ENCODE measurements at regions not wholly inside any gene's neighbourhood (a gene's known extent, or its start where the extent isn't known, plus 50 kb on each side); places are given as distances from the start of the nearest gene placed in this dataset.
"Not testable (repeated sequence)": the region's sequence is repeated elsewhere in the genome, so short reads cannot be mapped to it uniquely, and the experiment has no call there.

GRCh38 chr3:95514260-95514659 is 1300.1 kb upstream of the EPHA6 start:
- no peaks in the 10 kb centered on the region for H3K9me3 ChIP-seq (ENCODE audit: control insufficient read depth, insufficient read depth, low read length)
- H3K27ac ChIP-seq (ENCODE audit: low read length), result no peak overlapping the region
- no peaks in the 10 kb centered on the region for H3K4me1 ChIP-seq (ENCODE audit: control insufficient read depth, insufficient read depth, low read length)
- H3K36me3 ChIP-seq (ENCODE audit: control insufficient read depth, insufficient read depth, low read length), result no peaks in the 10 kb centered on the region
- H3K27me3 ChIP-seq (ENCODE audit: control insufficient read depth, insufficient read depth, low read length), result no peaks in the 10 kb centered on the region
- no peak overlapping the region for H3K4me3 ChIP-seq (ENCODE audit: low read length)
- DNase-seq (ENCODE audit: low read depth, low spot score), result no peak
- no CpG with 5 or more reads among the region's 2 CpGs for WGBS (ENCODE audit: insufficient coverage, insufficient read length)

- Histone ChIP-seq H3K36me3 (ENCODE audit: control insufficient read depth, insufficient read depth, low read length) (no peaks in the 10 kb centered on the region), H3K4me3 (ENCODE audit: low read length) (no peak overlapping the region), H3K4me1 (ENCODE audit: control insufficient read depth, insufficient read depth, low read length) (no peaks in the 10 kb centered on the region), H3K9me3 (ENCODE audit: control insufficient read depth, insufficient read depth, low read length) (no peaks in the 10 kb centered on the region), H3K27ac (ENCODE audit: low read length) (no peak overlapping the region), H3K27me3 (ENCODE audit: control insufficient read depth, insufficient read depth, low read length) (no peaks in the 10 kb centered on the region)
- no CpG with 5 or more reads among the region's 2 CpGs for WGBS (ENCODE audit: insufficient coverage, insufficient read length)
- no peak for DNase-seq (ENCODE audit: low read depth, low spot score)
These were observed 1293.0 kb upstream of the EPHA6 start for GRCh38 chr3:95521396-95521795.

- DNase-seq (ENCODE audit: low read depth, low spot score), result no peak
- Histone ChIP-seq H3K27ac (ENCODE audit: low read length) (no peak overlapping the region), H3K27me3 (ENCODE audit: control insufficient read depth, insufficient read depth, low read length) (no peaks in the 10 kb centered on the region), H3K4me1 (ENCODE audit: control insufficient read depth, insufficient read depth, low read length) (no peaks in the 10 kb centered on the region), H3K36me3 (ENCODE audit: control insufficient read depth, insufficient read depth, low read length) (no peaks in the 10 kb centered on the region), H3K4me3 (ENCODE audit: low read length) (no peak overlapping the region), H3K9me3 (ENCODE audit: control insufficient read depth, insufficient read depth, low read length) (no peaks in the 10 kb centered on the region)
- WGBS (ENCODE audit: insufficient coverage, insufficient read length), result no CpG with 5 or more reads among the region's 2 CpGs
These were observed 1291.9 kb upstream of the EPHA6 start for GRCh38 chr3:95522449-95522848.

- DNase-seq (ENCODE audit: low read depth, low spot score), result no peak
- Histone ChIP-seq H3K9me3 (ENCODE audit: control insufficient read depth, insufficient read depth, low read length) (no peaks in the 10 kb centered on the region), H3K4me3 (ENCODE audit: low read length) (no peak overlapping the region)
These were observed 1274.4 kb upstream of the EPHA6 start for GRCh38 chr3:95539950-95540483.

GRCh38 chr3:95565502-95565901 is 1248.9 kb upstream of the EPHA6 start:
- Histone ChIP-seq H3K4me3 (ENCODE audit: low read length) (no peak overlapping the region), H3K27ac (ENCODE audit: low read length) (no peak overlapping the region), H3K9me3 (ENCODE audit: control insufficient read depth, insufficient read depth, low read length) (no peaks in the 10 kb centered on the region), H3K4me1 (ENCODE audit: control insufficient read depth, insufficient read depth, low read length) (no peaks in the 10 kb centered on the region), H3K36me3 (ENCODE audit: control insufficient read depth, insufficient read depth, low read length) (no peaks in the 10 kb centered on the region), H3K27me3 (ENCODE audit: control insufficient read depth, insufficient read depth, low read length) (no peaks in the 10 kb centered on the region)
- no peak for DNase-seq (ENCODE audit: low read depth, low spot score)
- WGBS (ENCODE audit: insufficient coverage, insufficient read length), result no CpG with 5 or more reads among the region's 1 CpG

More at GRCh38 chr3:95539950-95540483, 1274.4 kb upstream of the EPHA6 start:
- Histone ChIP-seq H3K27ac (ENCODE audit: low read length) (no peak overlapping the region), H3K27me3 (ENCODE audit: control insufficient read depth, insufficient read depth, low read length) (no peaks in the 10 kb centered on the region), H3K36me3 (ENCODE audit: control insufficient read depth, insufficient read depth, low read length) (no peaks in the 10 kb centered on the region), H3K4me1 (ENCODE audit: control insufficient read depth, insufficient read depth, low read length) (no peaks in the 10 kb centered on the region)

GRCh38 chr3:95567346-95567745 is 1247.0 kb upstream of the EPHA6 start:
- Histone ChIP-seq H3K36me3 (ENCODE audit: control insufficient read depth, insufficient read depth, low read length) (no peaks in the 10 kb centered on the region), H3K27me3 (ENCODE audit: control insufficient read depth, insufficient read depth, low read length) (no peaks in the 10 kb centered on the region), H3K27ac (ENCODE audit: low read length) (no peak overlapping the region), H3K4me3 (ENCODE audit: low read length) (no peak overlapping the region), H3K4me1 (ENCODE audit: control insufficient read depth, insufficient read depth, low read length) (no peaks in the 10 kb centered on the region), H3K9me3 (ENCODE audit: control insufficient read depth, insufficient read depth, low read length) (no peaks in the 10 kb centered on the region)
- DNase-seq (ENCODE audit: low read depth, low spot score), result no peak
- WGBS (ENCODE audit: insufficient coverage, insufficient read length), result no CpG with 5 or more reads among the region's 3 CpGs

- Histone ChIP-seq H3K27ac (ENCODE audit: low read length) (no peak overlapping the region), H3K36me3 (ENCODE audit: control insufficient read depth, insufficient read depth, low read length) (no peaks in the 10 kb centered on the region), H3K9me3 (ENCODE audit: control insufficient read depth, insufficient read depth, low read length) (no peaks in the 10 kb centered on the region), H3K4me3 (ENCODE audit: low read length) (no peak overlapping the region), H3K4me1 (ENCODE audit: control insufficient read depth, insufficient read depth, low read length) (no peaks in the 10 kb centered on the region), H3K27me3 (ENCODE audit: control insufficient read depth, insufficient read depth, low read length) (no peaks in the 10 kb centered on the region)
- no peak for DNase-seq (ENCODE audit: low read depth, low spot score)
- WGBS (ENCODE audit: insufficient coverage, insufficient read length), result no CpG with 5 or more reads among the region's 2 CpGs
These were observed 1227.6 kb upstream of the EPHA6 start for GRCh38 chr3:95586754-95587153.

- not testable (repeated sequence) for H3K9me3 ChIP-seq (ENCODE audit: control insufficient read depth, insufficient read depth, low read length); H3K27me3 ChIP-seq (ENCODE audit: control insufficient read depth, insufficient read depth, low read length); H3K27ac ChIP-seq (ENCODE audit: low read length); DNase-seq (ENCODE audit: low read depth, low spot score); H3K36me3 ChIP-seq (ENCODE audit: control insufficient read depth, insufficient read depth, low read length); H3K4me3 ChIP-seq (ENCODE audit: low read length); H3K4me1 ChIP-seq (ENCODE audit: control insufficient read depth, insufficient read depth, low read length)
- no CpG with 5 or more reads among the region's 8 CpGs for WGBS (ENCODE audit: insufficient coverage, insufficient read length)
These were observed 1226.8 kb upstream of the EPHA6 start for GRCh38 chr3:95587641-95588040.

- no peaks in the 10 kb centered on the region for H3K4me1 ChIP-seq (ENCODE audit: control insufficient read depth, insufficient read depth, low read length)
- WGBS (ENCODE audit: insufficient coverage, insufficient read length), result no CpG with 5 or more reads among the region's 13 CpGs
- no peak overlapping the region for H3K4me3 ChIP-seq (ENCODE audit: low read length)
- no peaks in the 10 kb centered on the region for H3K9me3 ChIP-seq (ENCODE audit: control insufficient read depth, insufficient read depth, low read length)
- no peak overlapping the region for H3K27ac ChIP-seq (ENCODE audit: low read length)
- DNase-seq (ENCODE audit: low read depth, low spot score), result no peak
- H3K27me3 ChIP-seq (ENCODE audit: control insufficient read depth, insufficient read depth, low read length), result no peaks in the 10 kb centered on the region
- H3K36me3 ChIP-seq (ENCODE audit: control insufficient read depth, insufficient read depth, low read length), result no peaks in the 10 kb centered on the region
These were observed 1225.9 kb upstream of the EPHA6 start for GRCh38 chr3:95588473-95588872.

- no CpG with 5 or more reads among the region's 26 CpGs for WGBS (ENCODE audit: insufficient coverage, insufficient read length)
- H3K27ac ChIP-seq (ENCODE audit: low read length), result no peak overlapping the region
- H3K4me1 ChIP-seq (ENCODE audit: control insufficient read depth, insufficient read depth, low read length), result no peaks in the 10 kb centered on the region
- DNase-seq (ENCODE audit: low read depth, low spot score), result no peak
- H3K27me3 ChIP-seq (ENCODE audit: control insufficient read depth, insufficient read depth, low read length), result no peaks in the 10 kb centered on the region
- no peaks in the 10 kb centered on the region; the same call in 1 of the 2 replicates for H3K36me3 ChIP-seq (ENCODE audit: control insufficient read depth, insufficient read depth, low read length)
- H3K9me3 ChIP-seq (ENCODE audit: control insufficient read depth, insufficient read depth, low read length), result peaks cover 3% of the 10 kb centered on the region
- no peak overlapping the region for H3K4me3 ChIP-seq (ENCODE audit: low read length)
These were observed 1218.8 kb upstream of the EPHA6 start for GRCh38 chr3:95595416-95596075.

GRCh38 chr3:95607926-95608325 is 1206.5 kb upstream of the EPHA6 start:
- no peak overlapping the region for H3K4me3 ChIP-seq (ENCODE audit: low read length)
- no peak for DNase-seq (ENCODE audit: low read depth, low spot score)
- H3K27me3 ChIP-seq (ENCODE audit: control insufficient read depth, insufficient read depth, low read length), result no peaks in the 10 kb centered on the region
- no peaks in the 10 kb centered on the region for H3K4me1 ChIP-seq (ENCODE audit: control insufficient read depth, insufficient read depth, low read length)
- H3K36me3 ChIP-seq (ENCODE audit: control insufficient read depth, insufficient read depth, low read length), result no peaks in the 10 kb centered on the region
- no CpG with 5 or more reads among the region's 1 CpG for whole genome bisulfite sequencing (ENCODE audit: insufficient coverage, insufficient read length)
- no peaks in the 10 kb centered on the region for H3K9me3 ChIP-seq (ENCODE audit: control insufficient read depth, insufficient read depth, low read length)
- no peak overlapping the region for H3K27ac ChIP-seq (ENCODE audit: low read length)

Data from iPS DF 6.9 (cell line).